ENCODE measurements at regions not wholly inside any gene's neighbourhood (a gene's known extent, or its start where the extent isn't known, plus 50 kb on each side); places are given as distances from the start of the nearest gene placed in this dataset.
"Not testable (repeated sequence)": the region's sequence is repeated elsewhere in the genome, so short reads cannot be mapped to it uniquely, and the experiment has no call there.

GRCh38 chr12:20006871-20007730, 361.2 kb upstream of the PDE3A start (continued):
- no peak for TF ChIP-seq CEBPB (IDR thresholded peaks at IDR 0.05; ENCODE audit: low read depth, low read length)

- CTCF ChIA-PET; H3K56ac ChIP-seq (ENCODE audit: extremely low read depth, insufficient read depth, low read length); intact Hi-C loops (cut with micrococcal nuclease); dilution Hi-C loops (cut with HindIII; ENCODE audit: low sequenced_read_pairs, unreplicated experiment); H2AFZ ChIP-seq (replicated peaks; ENCODE audit: low read length, poor library complexity); H3K36me3 ChIP-seq (ENCODE audit: control insufficient read depth, insufficient read depth, low read length); H3K9me1 ChIP-seq (ENCODE audit: insufficient read depth, low read length); BruUV-seq (replicated peaks); ATAC-seq (ENCODE audit: low read depth); POLR2A ChIA-PET (ENCODE audit: unreplicated experiment); H3K4me3 ChIP-seq (ENCODE audit: insufficient read depth, low read depth, low read length); H3K79me1 ChIP-seq (ENCODE audit: low read depth in 1 of 2, low read length in 2 of 2); H3K4ac ChIP-seq (ENCODE audit: low read depth, low read length); H2BK15ac ChIP-seq (ENCODE audit: low read depth, low read length); H2BK20ac ChIP-seq (ENCODE audit: low read depth, low read length); H4K5ac ChIP-seq (ENCODE audit: low read depth, low read length); H3K4me1 ChIP-seq (ENCODE audit: control insufficient read depth, insufficient read depth, low read length); H2AK9ac ChIP-seq (replicated peaks; ENCODE audit: low read depth, low read length, poor library complexity); H3K23ac ChIP-seq (ENCODE audit: low read depth, low read length); H2BK120ac ChIP-seq (ENCODE audit: low read depth, low read length); H4K91ac ChIP-seq (ENCODE audit: insufficient read depth, low read depth, low read length); H3K9ac ChIP-seq (ENCODE audit: low read depth, low read length); H3K27ac ChIP-seq (ENCODE audit: insufficient read depth, low read length); H2AK5ac ChIP-seq (ENCODE audit: low read depth, low read length); in situ Hi-C loops (cut with MboI; ENCODE audit: low sequenced_read_pairs); H3K14ac ChIP-seq (replicated peaks; ENCODE audit: low read depth, low read length); H3K27me3 ChIP-seq (ENCODE audit: control insufficient read depth, insufficient read depth, low read length); H4K20me1 ChIP-seq (ENCODE audit: insufficient read depth, low read length); H4K8ac ChIP-seq (ENCODE audit: low read depth in 2 of 2, low read length in 2 of 2); H3K9me3 ChIP-seq (ENCODE audit: control insufficient read depth, insufficient read depth, low read length); H2BK5ac ChIP-seq (ENCODE audit: low read depth, low read length, poor library complexity, severe bottlenecking); H3K18ac ChIP-seq (ENCODE audit: low read depth, low read length); DNase-seq; H3K4me2 ChIP-seq (ENCODE audit: low read depth, low read length): not testable (repeated sequence)
- 95% methylated on average over 5 of the region's 8 CpGs; no CpG with 5 or more reads in 1 of the 2 experiments for WGBS, 2 experiments (ENCODE audit: extremely low coverage in 2 of 2, insufficient read length in 1 of 2)
These were observed 358.4 kb upstream of the PDE3A start for GRCh38 chr12:20009965-20010364.
